Neural progenitor cell (in vitro differentiated cells): ENCODE measurements at regions not wholly inside any gene's neighbourhood (a gene's known extent, or its start where the extent isn't known, plus 50 kb on each side); places are given as distances from the start of the nearest gene placed in this dataset.

Experiments used
- DNase-seq: peaks from one replicate; pipeline ENCODE4 v3.0.0-alpha.2; 2016; ENCODE audit warnings: low spot score
- H2AFZ ChIP-seq: fragments of 200-600 bp; sonication (generic); replicated peaks from 2 replicates; pipeline ENCODE4 v1.6.1; 2016; ENCODE audit warnings: antibody characterized with exemption
- H3F3A ChIP-seq: fragments of 200-600 bp; sonication (generic); 2 replicates; pipeline ENCODE4 v1.6.1; 2016; ENCODE audit warnings: antibody characterized with exemption, low read depth
- H3K27ac ChIP-seq: fragments of 200-600 bp; sonication (generic); 2 replicates; pipeline ENCODE4 v1.5.1; 2016; ENCODE audit warnings: mild to moderate bottlenecking
- H3K27me3 ChIP-seq: fragments of 200-600 bp; sonication (generic); 2 replicates; pipeline ENCODE4 v1.6.1; 2016; ENCODE audit warnings: mild to moderate bottlenecking, moderate library complexity
- H3K36me3 ChIP-seq: fragments of 200-600 bp; sonication (generic); 2 replicates; pipeline ENCODE4 v1.5.1; 2016
- H3K4me1 ChIP-seq: fragments of 200-600 bp; sonication (generic); 2 replicates; pipeline ENCODE4 v1.6.1; 2016; ENCODE audit warnings: mixed run types
- H3K4me2 ChIP-seq: fragments of 200-600 bp; sonication (generic); 2 replicates; pipeline ENCODE4 v1.6.1; 2016
- H3K4me3 ChIP-seq: fragments of 200-600 bp; sonication (generic); 2 replicates; pipeline ENCODE4 v1.5.1; 2016
- H3K79me2 ChIP-seq: fragments of 200-600 bp; sonication (generic); 2 replicates; pipeline ENCODE4 v1.6.1; 2016; ENCODE audit warnings: low read depth
- H3K9ac ChIP-seq: fragments of 200-600 bp; sonication (generic); 2 replicates; pipeline ENCODE4 v1.6.1; 2016
- H3K9me3 ChIP-seq: fragments of 200-600 bp; sonication (generic); 2 replicates; pipeline ENCODE4 v1.5.1; 2016; ENCODE audit warnings: low read depth
- H4K20me1 ChIP-seq: fragments of 200-600 bp; sonication (generic); 2 replicates; pipeline ENCODE4 v1.6.1; 2016; ENCODE audit warnings: low read depth
- H3K27ac Mint-ChIP-seq: 3 replicates; pipeline ENCODE4 v1.8.0; 2021; ENCODE audit warnings: mixed read lengths
- H3K27me3 Mint-ChIP-seq: 2 replicates; pipeline ENCODE4 v1.8.0; 2022; ENCODE audit warnings: low read depth, mild to moderate bottlenecking, inconsistent platforms, moderate library complexity, mixed read lengths; ENCODE audit not compliant: insufficient read depth
- H3K36me3 Mint-ChIP-seq: 3 replicates; pipeline ENCODE4 v1.8.0; 2021; ENCODE audit warnings: mixed read lengths
- H3K4me1 Mint-ChIP-seq: 3 replicates; pipeline ENCODE4 v1.8.0; 2021; ENCODE audit warnings: mixed read lengths
- H3K4me3 Mint-ChIP-seq: 3 replicates; pipeline ENCODE4 v1.8.0; 2021; ENCODE audit warnings: mild to moderate bottlenecking, moderate library complexity, mixed read lengths
- H3K9me3 Mint-ChIP-seq: 3 replicates; pipeline ENCODE4 v1.8.0; 2020; ENCODE audit warnings: mixed read lengths
- EZH2 ChIP-seq: fragments of 200-600 bp; sonication (generic); IDR thresholded peaks from 2 replicates; pipeline ENCODE4 v1.6.1; 2017; ENCODE audit warnings: antibody characterized with exemption, mild to moderate bottlenecking, moderate library complexity
- EZH2phosphoT487 ChIP-seq: fragments of 200-600 bp; sonication (generic); IDR thresholded peaks from 2 replicates; pipeline ENCODE4 v1.6.1; 2017; ENCODE audit warnings: antibody characterized with exemption
- TF ChIP-seq, protein P1 (sequence below): fragments of 200-600 bp; sonication (generic); IDR thresholded peaks from 2 replicates; pipeline ENCODE4 v1.5.1; 2017; ENCODE audit warnings: antibody characterized with exemption, mild to moderate bottlenecking

- Histone ChIP-seq H3K4me3 (no peak overlapping the region), H2AFZ (no peak overlapping the region), H3K36me3 (no peaks in the 10 kb centered on the region), H3K4me1 (peaks cover 16% of the 10 kb centered on the region), H4K20me1 (no peaks in the 10 kb centered on the region), H3K27ac (no peak overlapping the region), H3K79me2 (no peaks in the 10 kb centered on the region), H3K27me3 (no peaks in the 10 kb centered on the region), H3F3A (no peaks in the 10 kb centered on the region), H3K4me2 (no peak overlapping the region), H3K9me3 (no peaks in the 10 kb centered on the region), H3K9ac (no peak overlapping the region)
- Mint-ChIP-seq H3K27me3 (no peaks in the 10 kb centered on the region), H3K9me3 (no peaks in the 10 kb centered on the region), H3K36me3 (no peaks in the 10 kb centered on the region), H3K4me1 (peaks cover 17% of the 10 kb centered on the region), H3K27ac (no peak overlapping the region), H3K4me3 (no peak overlapping the region)
- TF ChIP-seq, protein P1, sequence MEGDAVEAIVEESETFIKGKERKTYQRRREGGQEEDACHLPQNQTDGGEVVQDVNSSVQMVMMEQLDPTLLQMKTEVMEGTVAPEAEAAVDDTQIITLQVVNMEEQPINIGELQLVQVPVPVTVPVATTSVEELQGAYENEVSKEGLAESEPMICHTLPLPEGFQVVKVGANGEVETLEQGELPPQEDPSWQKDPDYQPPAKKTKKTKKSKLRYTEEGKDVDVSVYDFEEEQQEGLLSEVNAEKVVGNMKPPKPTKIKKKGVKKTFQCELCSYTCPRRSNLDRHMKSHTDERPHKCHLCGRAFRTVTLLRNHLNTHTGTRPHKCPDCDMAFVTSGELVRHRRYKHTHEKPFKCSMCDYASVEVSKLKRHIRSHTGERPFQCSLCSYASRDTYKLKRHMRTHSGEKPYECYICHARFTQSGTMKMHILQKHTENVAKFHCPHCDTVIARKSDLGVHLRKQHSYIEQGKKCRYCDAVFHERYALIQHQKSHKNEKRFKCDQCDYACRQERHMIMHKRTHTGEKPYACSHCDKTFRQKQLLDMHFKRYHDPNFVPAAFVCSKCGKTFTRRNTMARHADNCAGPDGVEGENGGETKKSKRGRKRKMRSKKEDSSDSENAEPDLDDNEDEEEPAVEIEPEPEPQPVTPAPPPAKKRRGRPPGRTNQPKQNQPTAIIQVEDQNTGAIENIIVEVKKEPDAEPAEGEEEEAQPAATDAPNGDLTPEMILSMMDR = no peak
- TF ChIP-seq EZH2phosphoT487 (no peak), EZH2 (no peak)
- DNase-seq = no peak
These were observed 127.5 kb downstream of the SS18 start for GRCh38 chr18:25962919-25963318.

- Histone ChIP-seq H3K36me3 (no peaks in the 10 kb centered on the region), H2AFZ (no peak overlapping the region), H3K9ac (no peak overlapping the region), H3K4me1 (peaks cover 16% of the 10 kb centered on the region), H3F3A (no peaks in the 10 kb centered on the region), H3K9me3 (no peaks in the 10 kb centered on the region), H3K27ac (no peak overlapping the region), H3K4me3 (no peak overlapping the region), H3K79me2 (no peaks in the 10 kb centered on the region), H4K20me1 (no peaks in the 10 kb centered on the region), H3K27me3 (no peaks in the 10 kb centered on the region), H3K4me2 (no peak overlapping the region)
- no peaks in the 10 kb centered on the region for H3K27me3 Mint-ChIP-seq
- H3K4me3 Mint-ChIP-seq = no peak overlapping the region
- no peak overlapping the region for H3K27ac Mint-ChIP-seq
- no peaks in the 10 kb centered on the region for H3K36me3 Mint-ChIP-seq
- TF ChIP-seq, protein P1 = no peak
- no peak for TF ChIP-seq EZH2
- TF ChIP-seq EZH2phosphoT487 = no peak
- peaks cover 24% of the 10 kb centered on the region for H3K4me1 Mint-ChIP-seq
- DNase-seq = no peak
- H3K9me3 Mint-ChIP-seq = no peaks in the 10 kb centered on the region
These were observed 128.2 kb downstream of the SS18 start for GRCh38 chr18:25962176-25962575.

DNA sequence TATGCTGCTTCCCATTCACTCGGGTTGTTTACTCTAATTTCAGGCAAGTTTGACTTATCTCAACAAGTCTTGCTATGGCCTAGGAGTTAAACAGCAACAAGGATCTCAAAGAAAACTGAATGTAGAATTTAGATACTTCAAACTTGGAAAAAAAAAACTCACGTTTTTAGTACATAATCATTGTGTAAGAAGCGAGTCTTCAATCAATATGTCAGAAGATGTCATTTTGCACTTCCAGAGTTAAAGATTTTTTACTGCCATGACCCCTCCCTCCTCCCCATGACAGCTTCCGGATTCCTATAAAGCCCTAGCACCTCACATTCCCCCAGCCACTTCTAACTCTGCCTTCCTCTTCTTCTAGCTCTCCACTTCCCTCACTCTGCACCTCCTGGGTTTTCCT lies 133.4 kb downstream of the SS18 start:
- Histone ChIP-seq H3K9me3 (no peaks in the 10 kb centered on the region), H3K9ac (no peak overlapping the region), H3K4me2 (no peak overlapping the region), H3K4me3 (no peak overlapping the region), H3F3A (no peaks in the 10 kb centered on the region), H4K20me1 (no peaks in the 10 kb centered on the region), H3K36me3 (no peaks in the 10 kb centered on the region), H3K4me1 (no peaks in the 10 kb centered on the region), H3K27me3 (no peaks in the 10 kb centered on the region), H3K27ac (no peak overlapping the region), H2AFZ (peak overlapping the region; percentile 11), H3K79me2 (no peaks in the 10 kb centered on the region)
- no peaks in the 10 kb centered on the region for H3K9me3 Mint-ChIP-seq
- peaks cover 11% of the 10 kb centered on the region for H3K4me1 Mint-ChIP-seq
- no peak for DNase-seq
- H3K27ac Mint-ChIP-seq = no peak overlapping the region
- H3K36me3 Mint-ChIP-seq = no peaks in the 10 kb centered on the region
- peaks cover 2% of the 10 kb centered on the region for H3K27me3 Mint-ChIP-seq
- no peak overlapping the region for H3K4me3 Mint-ChIP-seq
- no peak for TF ChIP-seq EZH2phosphoT487
- TF ChIP-seq, protein P1 = no peak
- TF ChIP-seq EZH2 = no peak

DNA sequence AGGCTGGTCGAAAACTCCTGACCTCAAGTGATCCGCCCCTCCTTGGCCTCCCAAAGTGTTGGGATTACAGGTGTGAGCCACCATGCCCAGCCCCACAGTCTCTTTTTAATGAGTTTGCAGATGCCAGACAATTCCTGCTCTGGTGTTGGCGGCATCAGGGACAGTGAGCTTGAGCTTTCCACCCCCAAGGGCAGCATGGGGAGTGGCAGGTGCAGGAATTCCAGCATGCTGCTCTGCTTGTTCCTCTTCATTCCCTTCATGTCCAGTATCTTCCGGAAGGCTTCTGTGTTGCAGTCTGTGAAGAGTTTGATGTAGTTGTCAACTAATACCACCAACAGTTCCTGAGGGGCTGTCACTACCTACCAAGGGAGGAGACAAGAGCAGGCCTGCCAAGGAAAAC lies 137.3 kb downstream of the SS18 start:
- Mint-ChIP-seq H3K4me3 (no peak overlapping the region), H3K4me1 (peaks cover 9% of the 10 kb centered on the region), H3K27ac (no peak overlapping the region), H3K9me3 (peaks cover 4% of the 10 kb centered on the region), H3K27me3 (peaks cover 2% of the 10 kb centered on the region), H3K36me3 (no peaks in the 10 kb centered on the region)
- TF ChIP-seq, protein P1 = no peak
- TF ChIP-seq EZH2 (no peak), EZH2phosphoT487 (no peak)
- DNase-seq = no peak
- no peaks in the 10 kb centered on the region for H3K27me3 ChIP-seq
- no peak overlapping the region for H3K27ac ChIP-seq
- no peak overlapping the region for H3K4me2 ChIP-seq
- H2AFZ ChIP-seq = no peak overlapping the region
- H3F3A ChIP-seq = no peaks in the 10 kb centered on the region
- no peak overlapping the region for H3K9ac ChIP-seq
- no peaks in the 10 kb centered on the region for H3K9me3 ChIP-seq
- H3K36me3 ChIP-seq = no peaks in the 10 kb centered on the region
- H3K79me2 ChIP-seq = no peaks in the 10 kb centered on the region
- H4K20me1 ChIP-seq = no peaks in the 10 kb centered on the region
- H3K4me1 ChIP-seq = no peaks in the 10 kb centered on the region
- H3K4me3 ChIP-seq = no peak overlapping the region
